ENCODE measurements at regions not wholly inside any gene's neighbourhood (a gene's known extent, or its start where the extent isn't known, plus 50 kb on each side); places are given as distances from the start of the nearest gene placed in this dataset.

DNA sequence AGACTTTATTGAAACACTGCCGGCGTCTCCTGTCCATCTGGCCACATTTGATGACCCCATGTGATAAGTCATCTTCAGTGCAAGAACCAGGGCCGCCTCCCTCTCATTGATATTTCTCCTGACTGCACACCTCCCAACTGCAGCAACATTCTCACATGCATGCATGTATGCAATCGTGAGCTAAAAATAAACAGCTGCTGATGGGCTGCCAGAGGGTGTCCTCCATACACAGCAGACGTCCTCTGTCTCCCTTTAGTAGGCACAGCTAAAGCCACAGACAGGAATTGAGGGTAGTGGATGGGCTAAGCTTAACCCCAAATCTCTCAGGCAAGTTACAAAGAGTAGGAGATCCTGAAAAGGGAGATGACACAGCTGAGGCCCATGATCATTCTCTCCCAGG is 106.7 kb upstream of the HSD17B12 start:
- Histone ChIP-seq H3K4me3 (ENCODE audit: insufficient read depth, low read depth, low read length) (no peak overlapping the region), H3K79me2 (ENCODE audit: insufficient read depth, low read length) (no peaks in the 10 kb centered on the region), H4K20me1 (ENCODE audit: insufficient read depth, low read length) (peaks cover 14% of the 10 kb centered on the region), H2AFZ (ENCODE audit: low read depth, low read length) (no peak overlapping the region), H3K27ac (ENCODE audit: low read depth, low read length) (no peak overlapping the region), H3K27me3 (ENCODE audit: insufficient read depth, low read length) (peaks cover 91% of the 10 kb centered on the region), H3K4me1 (ENCODE audit: insufficient read depth, low read length) (peaks cover 21% of the 10 kb centered on the region), H3K9me3 (ENCODE audit: insufficient read depth, low read depth, low read length) (no peaks in the 10 kb centered on the region), H3K4me2 (ENCODE audit: low read length) (no peak overlapping the region), H3K9ac (ENCODE audit: low read length) (no peak overlapping the region), H3K36me3 (ENCODE audit: insufficient read depth, low read length) (no peaks in the 10 kb centered on the region)
- Mint-ChIP-seq H3K36me3 (ENCODE audit: low read depth, unreplicated experiment) (no peaks in the 10 kb centered on the region), H3K27ac (ENCODE audit: unreplicated experiment) (no peak overlapping the region), H3K4me3 (ENCODE audit: unreplicated experiment) (no peak overlapping the region), H3K4me1 (ENCODE audit: low read depth, unreplicated experiment) (peaks cover 30% of the 10 kb centered on the region), H3K27me3 (ENCODE audit: low read depth, unreplicated experiment) (peaks cover 89% of the 10 kb centered on the region), H3K9me3 (ENCODE audit: unreplicated experiment) (peaks cover 4% of the 10 kb centered on the region)
- FAIRE-seq (no peak), DNase-seq (ENCODE audit: low read depth) (no peak)
- TF ChIP-seq, protein P1, sequence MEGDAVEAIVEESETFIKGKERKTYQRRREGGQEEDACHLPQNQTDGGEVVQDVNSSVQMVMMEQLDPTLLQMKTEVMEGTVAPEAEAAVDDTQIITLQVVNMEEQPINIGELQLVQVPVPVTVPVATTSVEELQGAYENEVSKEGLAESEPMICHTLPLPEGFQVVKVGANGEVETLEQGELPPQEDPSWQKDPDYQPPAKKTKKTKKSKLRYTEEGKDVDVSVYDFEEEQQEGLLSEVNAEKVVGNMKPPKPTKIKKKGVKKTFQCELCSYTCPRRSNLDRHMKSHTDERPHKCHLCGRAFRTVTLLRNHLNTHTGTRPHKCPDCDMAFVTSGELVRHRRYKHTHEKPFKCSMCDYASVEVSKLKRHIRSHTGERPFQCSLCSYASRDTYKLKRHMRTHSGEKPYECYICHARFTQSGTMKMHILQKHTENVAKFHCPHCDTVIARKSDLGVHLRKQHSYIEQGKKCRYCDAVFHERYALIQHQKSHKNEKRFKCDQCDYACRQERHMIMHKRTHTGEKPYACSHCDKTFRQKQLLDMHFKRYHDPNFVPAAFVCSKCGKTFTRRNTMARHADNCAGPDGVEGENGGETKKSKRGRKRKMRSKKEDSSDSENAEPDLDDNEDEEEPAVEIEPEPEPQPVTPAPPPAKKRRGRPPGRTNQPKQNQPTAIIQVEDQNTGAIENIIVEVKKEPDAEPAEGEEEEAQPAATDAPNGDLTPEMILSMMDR (IDR thresholded peaks at IDR 0.05; ENCODE audit: insufficient read depth, low read depth, low read length) = no peak
- no peak for TF ChIP-seq EZH2 (IDR thresholded peaks at IDR 0.05; ENCODE audit: insufficient read depth, low read length)

GRCh38 chr11:43574411-43574810 is 106.1 kb upstream of the HSD17B12 start:
- peaks cover 83% of the 10 kb centered on the region for H3K27me3 Mint-ChIP-seq (ENCODE audit: low read depth, unreplicated experiment)

More at GRCh38 chr11:43574411-43574810, 106.1 kb upstream of the HSD17B12 start:
- H2AFZ ChIP-seq (ENCODE audit: low read depth, low read length) = no peak overlapping the region
- peaks cover 91% of the 10 kb centered on the region for H3K27me3 ChIP-seq (ENCODE audit: insufficient read depth, low read length)
- TF ChIP-seq EZH2 (IDR thresholded peaks at IDR 0.05; ENCODE audit: insufficient read depth, low read length) = no peak
- TF ChIP-seq, protein P1 (IDR thresholded peaks at IDR 0.05; ENCODE audit: insufficient read depth, low read depth, low read length) = no peak
- Mint-ChIP-seq H3K4me1 (ENCODE audit: low read depth, unreplicated experiment) (peaks cover 30% of the 10 kb centered on the region), H3K4me3 (ENCODE audit: unreplicated experiment) (peak overlapping the region; percentile 87), H3K9me3 (ENCODE audit: unreplicated experiment) (peaks cover 4% of the 10 kb centered on the region), H3K27ac (ENCODE audit: unreplicated experiment) (no peak overlapping the region), H3K36me3 (ENCODE audit: low read depth, unreplicated experiment) (no peaks in the 10 kb centered on the region)
- H3K9me3 ChIP-seq (ENCODE audit: insufficient read depth, low read depth, low read length) = no peaks in the 10 kb centered on the region
- peaks cover 21% of the 10 kb centered on the region for H3K4me1 ChIP-seq (ENCODE audit: insufficient read depth, low read length)
- H3K27ac ChIP-seq (ENCODE audit: low read depth, low read length) = no peak overlapping the region
- no peak overlapping the region for H3K9ac ChIP-seq (ENCODE audit: low read length)
- no peaks in the 10 kb centered on the region for H3K79me2 ChIP-seq (ENCODE audit: insufficient read depth, low read length)
- H3K4me2 ChIP-seq (ENCODE audit: low read length) = peak overlapping the region; percentile 86
- DNase-seq (ENCODE audit: low read depth) = no peak
- no peaks in the 10 kb centered on the region for H3K36me3 ChIP-seq (ENCODE audit: insufficient read depth, low read length)
- peaks cover 14% of the 10 kb centered on the region for H4K20me1 ChIP-seq (ENCODE audit: insufficient read depth, low read length)
- no peak for FAIRE-seq
- H3K4me3 ChIP-seq (ENCODE audit: insufficient read depth, low read depth, low read length) = no peak overlapping the region
